GM12872 (cell line): ENCODE measurements at regions not wholly inside any gene's neighbourhood (a gene's known extent, or its start where the extent isn't known, plus 50 kb on each side); places are given as distances from the start of the nearest gene placed in this dataset.

Experiments used
- TF ChIP-seq, protein P1 (sequence below): IDR thresholded peaks from 3 replicates; pipeline ENCODE4 v1.5.1; 2011; ENCODE audit warnings: low read depth, mild to moderate bottlenecking, low read length, moderate library complexity; ENCODE audit not compliant: insufficient read depth

DNA sequence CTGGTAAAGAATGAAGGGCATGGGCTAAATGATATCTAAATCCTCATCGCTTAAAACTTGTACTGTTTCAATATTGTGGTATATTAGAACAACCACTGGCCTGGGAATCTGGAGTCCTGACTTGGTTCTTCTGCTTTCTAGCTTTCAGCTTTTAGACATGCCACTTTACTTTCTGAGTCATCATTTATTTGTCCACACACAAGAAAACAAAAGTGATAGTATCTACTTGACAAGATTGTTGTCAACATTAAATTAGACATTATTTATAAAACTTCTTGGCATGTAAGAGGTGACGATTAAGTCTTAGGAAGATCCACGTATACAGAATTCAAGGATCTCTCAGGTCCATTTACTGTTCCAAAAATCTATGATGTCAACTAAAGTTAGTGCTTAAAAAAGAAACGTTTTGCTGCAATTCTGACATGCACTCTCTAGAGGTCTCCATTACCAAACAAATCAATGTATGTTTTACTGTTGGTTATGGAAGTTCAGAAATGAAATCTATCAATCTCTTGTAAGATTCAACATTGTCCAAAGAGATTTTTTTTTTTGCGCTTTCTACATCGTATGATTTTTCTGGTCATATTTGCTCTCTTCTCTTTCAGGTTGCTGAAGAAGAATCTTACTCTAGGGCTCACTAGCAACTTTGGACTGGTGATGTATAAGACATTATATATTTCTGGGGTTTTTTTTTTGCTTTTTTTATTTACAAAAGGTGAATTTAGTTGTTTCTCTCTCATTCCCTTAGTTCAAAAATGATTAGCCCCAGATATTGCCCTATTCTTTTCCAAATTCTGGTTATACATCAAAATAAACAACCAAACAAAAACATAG is 53.6 kb upstream of the DYNC1I1 start:
- TF ChIP-seq, protein P1, sequence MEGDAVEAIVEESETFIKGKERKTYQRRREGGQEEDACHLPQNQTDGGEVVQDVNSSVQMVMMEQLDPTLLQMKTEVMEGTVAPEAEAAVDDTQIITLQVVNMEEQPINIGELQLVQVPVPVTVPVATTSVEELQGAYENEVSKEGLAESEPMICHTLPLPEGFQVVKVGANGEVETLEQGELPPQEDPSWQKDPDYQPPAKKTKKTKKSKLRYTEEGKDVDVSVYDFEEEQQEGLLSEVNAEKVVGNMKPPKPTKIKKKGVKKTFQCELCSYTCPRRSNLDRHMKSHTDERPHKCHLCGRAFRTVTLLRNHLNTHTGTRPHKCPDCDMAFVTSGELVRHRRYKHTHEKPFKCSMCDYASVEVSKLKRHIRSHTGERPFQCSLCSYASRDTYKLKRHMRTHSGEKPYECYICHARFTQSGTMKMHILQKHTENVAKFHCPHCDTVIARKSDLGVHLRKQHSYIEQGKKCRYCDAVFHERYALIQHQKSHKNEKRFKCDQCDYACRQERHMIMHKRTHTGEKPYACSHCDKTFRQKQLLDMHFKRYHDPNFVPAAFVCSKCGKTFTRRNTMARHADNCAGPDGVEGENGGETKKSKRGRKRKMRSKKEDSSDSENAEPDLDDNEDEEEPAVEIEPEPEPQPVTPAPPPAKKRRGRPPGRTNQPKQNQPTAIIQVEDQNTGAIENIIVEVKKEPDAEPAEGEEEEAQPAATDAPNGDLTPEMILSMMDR: peak; percentile 43; the same call in 2 of the 3 replicates

DNA sequence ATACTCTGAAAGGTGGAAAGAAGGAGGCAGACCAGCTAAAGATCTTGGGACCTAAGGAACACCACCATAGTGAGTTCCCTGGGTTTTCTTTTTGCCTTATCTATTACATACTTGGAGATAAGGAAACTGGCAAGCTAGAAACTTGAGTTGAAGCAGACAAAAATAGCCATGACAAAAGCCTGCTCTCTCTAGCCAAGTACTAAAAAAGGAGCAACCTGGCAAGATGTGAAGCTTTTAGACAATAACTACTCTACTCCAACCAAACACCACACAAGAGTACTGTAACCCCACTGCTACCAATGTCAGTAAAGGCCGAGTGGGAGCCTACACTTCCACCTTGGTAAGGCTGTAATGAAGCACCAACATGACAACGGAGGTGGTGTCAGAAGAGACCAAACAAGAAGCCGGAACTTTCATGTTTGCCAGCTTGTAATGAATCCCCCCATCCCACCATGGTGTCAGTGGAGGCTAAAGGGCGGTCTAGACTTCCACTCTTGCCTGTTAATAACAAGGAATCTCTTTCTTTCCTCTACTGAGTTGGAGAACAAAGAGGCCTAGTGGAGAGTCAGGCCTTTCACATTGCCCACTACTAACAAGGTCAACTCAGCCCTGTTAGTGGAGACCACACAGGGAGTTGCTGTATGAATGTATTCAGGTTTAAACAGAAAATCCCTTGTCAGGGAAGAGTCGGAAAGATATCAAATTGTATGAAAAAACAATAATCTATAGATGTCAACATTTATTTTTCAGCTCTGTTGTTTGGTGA is 55.8 kb upstream of the DYNC1I1 start:
- TF ChIP-seq, protein P1: no peak

DNA sequence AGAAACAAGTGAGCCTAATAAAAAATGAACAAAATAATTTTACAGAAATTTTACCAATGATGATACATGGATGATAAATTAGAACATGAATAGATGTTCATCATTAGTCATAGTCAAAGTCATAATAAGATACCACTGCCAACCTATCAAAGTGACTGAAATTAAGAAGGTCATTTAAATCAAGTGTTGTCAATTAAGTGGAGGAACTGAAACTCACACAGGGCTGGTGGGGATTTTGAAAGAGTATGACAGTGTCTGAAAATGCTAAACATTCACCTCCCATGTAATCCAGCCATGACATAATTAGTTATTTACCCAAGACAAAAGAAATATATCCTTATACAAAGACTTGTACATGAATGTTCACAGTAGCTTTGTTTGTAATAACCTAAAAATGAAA is 57.1 kb upstream of the DYNC1I1 start:
- TF ChIP-seq, protein P1: no peak

DNA sequence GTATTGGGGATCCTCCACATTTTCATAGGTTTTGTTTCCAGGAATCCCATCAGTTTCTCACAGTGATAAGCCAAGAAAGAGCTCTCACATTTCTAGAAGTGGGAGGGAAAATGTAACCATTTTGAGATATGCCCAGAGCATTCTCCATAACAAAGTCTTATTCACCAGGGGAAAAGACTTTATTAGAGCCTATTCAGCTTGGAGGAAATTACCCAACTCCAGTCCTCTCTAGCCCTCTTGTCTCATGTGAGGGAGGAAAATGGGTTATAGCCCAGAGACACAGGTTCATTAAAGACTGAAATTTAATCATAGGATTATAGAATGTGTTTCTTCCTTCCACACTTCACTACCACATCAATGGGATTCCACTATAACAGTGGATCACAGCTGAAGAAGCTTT is 61.6 kb upstream of the DYNC1I1 start:
- TF ChIP-seq, protein P1: no peak

DNA sequence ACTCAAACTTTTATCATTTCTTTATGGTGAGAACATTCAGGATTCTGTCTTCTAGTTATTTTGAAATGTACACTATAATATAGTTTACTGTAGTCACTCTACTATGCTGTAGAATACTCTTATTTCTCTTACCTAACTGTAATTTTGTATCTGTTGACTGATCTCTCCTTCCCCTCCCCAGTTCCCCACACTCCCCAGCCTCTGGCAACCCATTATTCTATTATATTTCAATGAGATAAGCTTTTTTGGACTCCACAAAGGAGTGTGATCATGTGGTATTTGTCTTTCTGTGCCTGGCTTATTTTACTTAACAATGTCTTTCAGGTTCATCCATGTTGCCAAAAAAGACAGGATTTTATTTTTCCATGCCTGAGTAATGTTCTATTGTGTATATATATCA is 71.4 kb upstream of the DYNC1I1 start:
- TF ChIP-seq, protein P1: no peak

DNA sequence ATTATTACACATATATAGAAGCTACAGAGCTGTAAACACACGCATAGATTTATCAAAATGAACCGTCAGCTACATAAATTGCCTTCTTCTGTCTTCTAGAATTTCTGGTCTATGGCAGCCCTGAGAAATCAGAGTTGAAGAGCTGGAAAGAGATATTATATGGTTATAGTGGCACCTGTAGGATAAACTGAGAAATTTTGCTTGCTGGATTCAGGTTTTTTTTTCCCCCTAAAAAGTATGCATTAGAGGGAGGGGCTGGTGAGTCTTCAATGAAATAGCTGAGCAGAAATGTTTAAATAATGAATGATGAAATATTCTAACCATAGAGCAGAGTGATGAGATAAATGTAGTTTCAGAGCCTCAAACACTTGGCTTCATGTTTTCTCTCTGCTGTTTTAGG is 78.0 kb upstream of the DYNC1I1 start:
- TF ChIP-seq, protein P1: no peak

DNA sequence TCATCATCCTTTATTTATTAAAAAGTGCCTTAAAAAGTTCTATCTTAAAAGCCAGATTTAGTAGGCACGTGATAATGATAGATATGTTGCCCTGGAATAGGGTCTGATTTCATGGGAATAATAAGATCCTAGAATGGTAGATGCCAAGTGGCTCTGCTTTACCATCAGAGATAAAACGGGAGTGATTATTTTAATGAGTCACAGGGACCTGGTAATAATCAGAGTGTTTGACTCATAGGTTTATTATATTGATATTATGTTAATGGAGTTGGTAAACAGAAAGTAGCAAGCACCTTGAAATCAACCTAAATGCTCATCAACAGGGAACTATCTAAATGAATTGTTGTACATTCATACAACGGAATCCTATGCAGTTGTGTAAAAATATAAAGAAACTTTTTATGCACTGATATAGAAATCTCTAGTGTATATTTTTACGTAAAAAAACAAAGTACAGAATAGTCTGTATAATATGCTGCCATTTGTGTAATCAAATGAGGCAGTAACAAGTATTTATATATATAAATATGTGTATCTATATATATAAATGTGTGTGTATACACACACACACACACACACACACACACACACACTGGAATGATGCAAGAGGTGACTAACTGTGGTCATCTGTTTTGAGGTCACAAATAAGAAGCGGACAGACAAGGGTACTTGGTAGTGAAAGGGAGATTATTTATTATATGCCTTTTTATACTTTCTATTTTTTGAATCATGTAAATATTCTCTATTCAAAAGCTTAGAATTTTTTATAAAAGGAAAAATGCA is 78.6 kb upstream of the DYNC1I1 start:
- TF ChIP-seq, protein P1: no peak
